HG03575 (cell line): ENCODE measurements at regions not wholly inside any gene's neighbourhood (a gene's known extent, or its start where the extent isn't known, plus 50 kb on each side); places are given as distances from the start of the nearest gene placed in this dataset.

Experiments used
- ATAC-seq: cut with Tn5 transposase; IDR thresholded peaks from one replicate; pipeline ENCODE4 v1.9.1; 2021; ENCODE audit not compliant: unreplicated experiment, insufficient number of reproducible peaks, low FRiP score; ENCODE audit errors: extremely low read depth

DNA sequence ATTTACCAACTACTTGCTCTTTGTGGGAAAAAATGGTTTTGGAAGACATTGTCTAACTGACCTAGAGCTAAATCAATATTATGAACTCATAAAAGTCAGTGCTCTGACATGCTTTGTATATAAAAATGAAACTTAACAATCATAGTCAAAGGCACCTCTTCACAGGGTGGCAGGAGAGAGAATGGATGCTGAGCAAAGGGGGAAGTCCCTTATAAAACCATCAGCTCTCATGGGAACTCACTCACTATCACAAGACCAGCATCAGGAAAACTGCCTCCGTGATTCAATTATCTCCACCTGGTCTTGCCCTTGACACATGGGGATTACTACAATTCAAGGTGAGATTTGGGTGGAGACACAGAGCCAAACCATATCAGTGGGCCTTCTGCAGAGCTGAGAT is 417.6 kb upstream of the AUTS2 start:
- ATAC-seq = no peak

DNA sequence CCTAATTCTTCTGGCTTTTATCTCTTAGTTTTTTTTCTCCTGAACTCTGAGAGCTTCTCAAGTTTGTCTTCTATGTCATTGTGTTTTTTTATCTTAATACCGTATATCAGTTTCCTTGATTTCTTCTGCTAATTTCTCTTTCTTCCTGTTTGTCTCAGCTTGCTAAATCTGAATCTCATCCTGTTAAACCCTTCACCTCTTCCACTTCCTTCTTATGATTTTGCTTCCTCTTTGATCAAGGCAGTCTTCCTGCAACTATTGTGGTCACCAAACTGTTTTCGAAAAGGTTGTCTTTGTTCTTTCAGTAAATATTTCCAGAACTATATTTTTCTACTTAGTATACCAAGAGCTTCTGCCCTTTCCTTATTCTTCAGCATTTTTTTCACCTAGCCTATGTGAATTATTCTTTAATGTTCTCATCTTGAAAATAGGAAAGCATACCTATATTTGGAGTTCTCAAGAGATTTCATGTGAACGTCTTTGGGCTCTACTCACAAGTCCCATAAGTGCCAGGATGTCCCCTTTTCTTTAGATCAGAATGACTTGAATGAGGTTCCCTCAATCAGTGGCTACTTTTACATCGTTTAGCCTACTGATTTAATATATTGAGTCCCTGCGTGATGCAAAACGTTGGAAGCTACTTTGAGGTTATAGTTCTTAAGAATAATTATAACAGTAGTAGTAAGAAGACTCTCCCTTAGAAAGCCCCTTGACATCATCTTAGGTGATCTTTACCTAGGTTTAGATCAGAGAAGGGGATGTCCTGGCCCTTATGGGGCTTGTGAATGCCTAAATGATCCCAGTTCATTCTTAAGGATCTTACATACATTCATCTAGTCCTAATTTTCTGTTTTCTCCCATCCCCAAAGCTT is 415.4 kb upstream of the AUTS2 start:
- no peak for ATAC-seq

DNA sequence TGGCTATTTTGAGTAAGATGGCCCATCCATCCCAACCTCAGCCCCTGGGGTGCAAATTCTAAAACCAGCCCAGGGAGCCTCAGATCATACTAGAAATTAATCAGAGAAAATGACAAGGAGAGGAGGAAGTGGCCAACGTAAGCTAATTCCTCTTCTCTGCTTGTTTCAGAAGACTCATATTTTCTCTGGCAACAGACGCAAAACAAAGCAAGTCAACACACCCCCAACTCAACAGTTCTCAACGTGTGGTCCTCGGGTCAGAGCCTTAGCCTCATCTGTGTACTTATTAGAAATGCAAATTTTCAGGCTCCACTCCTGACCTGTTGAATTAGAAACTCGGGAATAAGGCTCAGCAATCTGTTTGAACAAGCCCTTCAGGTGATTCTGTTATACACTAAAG is 413.9 kb upstream of the AUTS2 start:
- ATAC-seq = no peak

DNA sequence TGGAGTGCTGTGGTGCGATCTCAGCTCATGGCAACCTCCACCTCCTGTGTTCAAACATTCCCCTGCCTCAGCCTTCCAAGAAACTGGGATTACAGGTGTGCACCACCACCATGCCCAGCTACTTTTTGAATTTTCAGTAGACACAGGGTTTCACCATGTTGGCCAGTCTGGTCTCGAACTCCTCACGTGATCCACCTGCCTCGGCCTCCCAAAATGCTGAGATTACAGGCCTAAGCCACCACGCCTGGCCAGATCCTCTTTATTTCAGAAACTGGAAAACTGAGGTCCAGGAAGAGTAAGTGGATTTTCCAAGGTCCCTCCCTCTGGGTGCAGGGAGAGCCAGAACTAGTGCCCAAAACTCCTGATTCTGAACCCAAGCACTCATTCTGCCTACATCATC is 413.1 kb upstream of the AUTS2 start:
- no peak for ATAC-seq

DNA sequence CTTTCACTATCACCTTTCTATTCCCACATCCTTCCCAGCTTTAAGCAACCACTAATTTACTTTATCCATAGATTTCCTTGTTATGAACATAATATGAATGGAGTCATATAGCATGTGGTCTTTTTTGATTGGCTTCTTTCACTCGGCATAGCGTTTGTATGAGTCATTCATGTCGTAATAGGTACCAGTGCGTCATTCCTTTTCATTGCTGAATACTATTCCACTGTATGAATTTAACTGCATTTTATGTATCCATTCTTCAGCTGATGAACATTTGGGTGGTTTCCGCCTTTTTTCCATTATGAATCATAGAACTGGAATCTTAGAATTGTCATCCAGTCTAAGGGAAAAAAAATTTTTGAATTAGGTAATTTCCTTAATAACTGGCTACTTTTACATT is 411.3 kb upstream of the AUTS2 start:
- ATAC-seq = no peak

DNA sequence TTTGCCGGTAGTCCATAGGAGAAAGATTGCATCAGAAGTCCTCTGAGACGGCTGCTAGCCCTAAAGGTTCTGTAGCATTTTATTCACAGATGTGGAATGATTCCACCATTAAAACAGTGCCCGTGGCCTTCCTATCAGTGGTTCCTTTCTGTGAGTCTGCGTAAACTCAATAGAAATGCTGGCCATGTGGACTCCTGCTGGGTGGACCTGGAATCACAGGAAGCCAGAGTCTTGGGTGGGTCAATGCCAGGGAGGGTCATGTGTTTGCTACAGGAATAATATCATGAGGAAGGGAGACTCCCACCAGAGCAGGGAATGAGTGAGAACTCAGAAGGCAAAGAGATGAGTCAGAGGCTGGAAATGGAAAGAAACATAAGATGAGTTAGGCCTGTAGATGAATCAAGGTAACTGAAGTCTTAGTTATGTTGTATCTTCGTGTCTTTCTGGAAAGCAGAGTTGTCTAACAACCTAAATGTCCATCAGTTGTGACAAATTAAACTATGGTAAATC is 410.4 kb upstream of the AUTS2 start:
- no peak for ATAC-seq

- ATAC-seq = no peak
Measured at GRCh38 chr7:69189406-69189805, 408.9 kb upstream of the AUTS2 start.

- ATAC-seq = no peak
Measured at GRCh38 chr7:69190025-69190424, 408.2 kb upstream of the AUTS2 start.

DNA sequence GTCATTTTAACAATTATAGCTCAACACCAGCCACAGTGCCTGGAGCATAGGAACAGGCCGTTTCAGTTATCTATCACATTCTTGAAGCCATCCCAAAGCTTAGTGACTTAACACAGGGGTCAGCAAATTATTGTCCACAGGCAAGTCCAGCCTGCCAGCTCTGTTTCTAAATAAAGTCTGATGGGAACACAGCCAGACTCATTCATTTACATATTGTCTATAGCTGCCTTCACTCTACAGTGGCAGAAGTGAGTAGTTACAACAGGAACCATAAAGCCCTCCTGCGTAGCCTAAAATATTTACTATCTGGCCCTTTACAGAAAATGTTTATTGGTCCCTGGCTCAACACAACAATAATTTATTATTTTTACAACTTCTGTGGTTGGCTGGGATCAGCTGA is 407.5 kb upstream of the AUTS2 start:
- no peak for ATAC-seq

DNA sequence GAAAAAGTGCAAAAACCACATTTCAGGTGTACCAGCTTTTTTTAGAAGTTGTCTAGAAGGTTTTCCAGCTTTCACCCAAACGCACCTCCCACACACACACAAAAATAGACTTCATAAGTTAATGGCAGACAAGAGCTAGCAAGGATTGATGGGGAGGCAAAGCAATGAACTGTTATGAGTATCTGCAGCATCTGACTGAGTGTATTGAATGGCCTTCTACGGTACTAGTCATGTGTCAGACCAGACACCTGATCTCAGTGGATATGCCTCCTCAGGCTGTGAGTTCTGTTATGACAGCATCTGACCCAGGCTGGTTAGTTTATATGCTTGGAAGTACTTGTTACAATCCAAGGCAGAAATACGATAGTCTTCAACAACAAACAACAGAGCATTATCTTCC is 406.1 kb upstream of the AUTS2 start:
- ATAC-seq = peak; percentile 42

GRCh38 chr7:69193061-69193460 is 405.2 kb upstream of the AUTS2 start:
- ATAC-seq = no peak

- ATAC-seq = no peak
Measured at GRCh38 chr7:69196593-69196992, 401.7 kb upstream of the AUTS2 start.

DNA sequence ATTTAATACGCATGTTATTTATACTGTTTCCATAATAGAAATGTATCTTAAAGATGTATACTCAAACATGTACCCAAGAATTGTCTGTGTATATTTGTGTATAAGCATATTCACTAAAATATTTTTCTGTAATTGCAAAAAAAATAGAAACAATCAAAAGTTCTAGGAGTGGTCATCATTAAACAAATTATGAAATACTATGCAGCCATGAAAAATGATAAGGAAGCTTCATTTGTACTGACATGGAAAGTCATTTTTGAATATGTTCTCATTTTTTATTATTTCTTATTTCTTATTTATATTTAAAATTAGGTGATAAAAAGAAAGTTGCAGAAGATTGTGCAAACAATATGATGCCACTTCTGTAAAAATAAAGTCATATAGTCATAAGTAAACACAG is 400.0 kb upstream of the AUTS2 start:
- no peak for ATAC-seq

GRCh38 chr7:69199041-69199440 is 399.2 kb upstream of the AUTS2 start:
- ATAC-seq = no peak

DNA sequence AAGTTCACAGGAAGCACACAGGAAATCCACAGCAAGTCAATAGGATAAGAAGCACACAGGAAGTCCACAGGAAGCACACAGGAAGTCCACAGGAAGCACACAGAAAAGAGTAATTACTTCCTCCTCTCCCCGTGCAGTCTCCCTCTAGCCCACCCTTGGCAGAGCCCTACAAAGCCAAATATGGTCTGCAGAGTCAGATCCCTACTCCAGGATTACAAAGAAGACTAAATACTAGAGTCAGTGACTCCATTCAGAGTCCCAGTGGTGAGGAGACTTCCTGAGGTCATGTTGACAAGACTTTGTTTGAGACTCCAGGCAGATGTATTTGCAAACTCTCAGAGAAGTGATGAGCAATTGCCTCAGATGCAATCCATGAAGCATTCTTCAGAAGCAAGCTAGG is 398.6 kb upstream of the AUTS2 start:
- no peak for ATAC-seq

- ATAC-seq = no peak
Measured at GRCh38 chr7:69203871-69204270, 394.4 kb upstream of the AUTS2 start.

DNA sequence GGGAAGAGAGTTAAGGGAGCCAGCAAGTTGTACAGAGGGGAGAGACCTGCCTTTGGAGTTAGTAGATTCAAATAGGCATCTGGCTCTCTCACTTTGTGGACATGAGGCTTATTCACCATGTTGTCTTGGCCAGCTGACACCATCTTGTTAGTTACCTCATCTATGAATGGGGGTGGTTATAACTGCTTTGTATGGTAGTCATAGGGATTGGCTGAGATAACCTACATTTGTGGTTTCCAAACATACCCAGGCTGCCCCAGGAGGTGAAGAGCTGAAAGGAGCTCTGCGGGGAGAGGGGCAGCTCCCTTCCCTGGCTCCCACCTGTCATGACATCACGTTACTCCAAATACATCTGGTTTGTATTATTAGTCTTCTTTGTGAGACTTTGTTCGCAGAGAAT is 393.3 kb upstream of the AUTS2 start:
- ATAC-seq = no peak

- ATAC-seq = no peak
Measured at GRCh38 chr7:69205581-69205980, 392.7 kb upstream of the AUTS2 start.

- ATAC-seq = no peak
Measured at GRCh38 chr7:69208276-69208675, 390.0 kb upstream of the AUTS2 start.

DNA sequence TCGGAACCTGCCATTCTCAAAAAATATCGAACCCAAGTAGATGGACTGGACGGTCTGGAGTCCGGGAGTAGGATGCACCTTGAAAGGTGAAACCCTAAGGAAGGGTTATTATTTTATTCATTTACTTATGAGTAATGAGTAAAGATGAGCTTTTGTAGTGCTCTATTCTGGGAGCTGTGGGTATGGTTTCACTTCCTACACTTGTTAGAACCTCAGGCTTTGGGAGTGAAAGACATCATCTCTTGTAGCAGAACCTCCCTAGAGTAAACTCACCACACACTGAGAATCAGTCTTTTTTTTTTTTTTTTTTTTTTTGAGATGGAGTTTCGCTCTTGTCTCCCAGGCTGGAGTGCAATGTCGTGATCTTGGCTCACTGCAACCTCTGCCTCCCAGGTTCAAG is 389.4 kb upstream of the AUTS2 start:
- peak; percentile 95 for ATAC-seq

DNA sequence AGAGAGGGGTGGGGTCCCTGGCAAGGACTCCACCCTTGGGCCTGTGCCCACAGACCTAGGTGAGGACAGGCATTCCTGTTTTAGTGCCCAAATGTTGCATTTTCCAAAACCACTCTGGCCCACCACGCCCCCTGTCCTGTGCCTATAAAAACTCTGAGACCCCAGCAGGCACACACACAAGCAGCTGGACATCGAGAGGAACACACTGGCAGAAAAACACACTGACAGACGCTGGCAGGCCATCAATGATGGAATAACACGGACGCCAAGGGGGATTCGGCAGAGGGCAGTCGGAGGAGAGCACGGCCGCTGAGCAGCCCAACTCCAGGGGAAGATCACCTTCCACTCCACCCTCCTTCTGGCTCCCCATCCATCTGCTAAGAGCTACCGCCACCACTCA is 386.9 kb upstream of the AUTS2 start:
- ATAC-seq = no peak
